OCI-LY3 (cell line): ENCODE measurements at regions not wholly inside any gene's neighbourhood (a gene's known extent, or its start where the extent isn't known, plus 50 kb on each side); places are given as distances from the start of the nearest gene placed in this dataset.

Source experiments
- CTCF ChIP-seq: fragments of 200-600, 300-600 bp; sonication (generic); IDR thresholded peaks from 2 replicates; pipeline ENCODE4 v1.5.1; 2014; ENCODE audit warnings: antibody characterized with exemption, low read length, low read depth
- EZH2phosphoT487 ChIP-seq: fragments of 200-600 bp; shearing (Covaris generic); IDR thresholded peaks from 2 replicates; pipeline ENCODE4 v1.6.1; 2018; ENCODE audit warnings: antibody characterized with exemption, mixed run types, low read depth

GRCh38 chr2:6308986-6309385 lies 556.7 kb downstream of the CMPK2 start:
- TF ChIP-seq CTCF = no peak
- no peak for TF ChIP-seq EZH2phosphoT487
